ENCODE measurements at regions not wholly inside any gene's neighbourhood (a gene's known extent, or its start where the extent isn't known, plus 50 kb on each side); places are given as distances from the start of the nearest gene placed in this dataset.

GRCh38 chr6:153872946-153873345, 166.1 kb upstream of the OPRM1 start:
- H3K9ac ChIP-seq (ENCODE audit: insufficient read depth, low read length), result no peak overlapping the region
- no peaks in the 10 kb centered on the region for H3K36me3 ChIP-seq (ENCODE audit: control insufficient read depth, insufficient read depth, low read length)
- no peak overlapping the region for H3K27ac ChIP-seq (ENCODE audit: insufficient read depth, low read length)
- TF ChIP-seq EZH2 (IDR thresholded peaks at IDR 0.05; ENCODE audit: low read length, missing control alignments) (no peak), CTCF (conservative IDR thresholded peaks at IDR 0.05 in 1 of 2, IDR thresholded peaks at IDR 0.05 in 1 of 2; ENCODE audit: low read depth in 1 of 2, low read length in 2 of 2) (no peak)
- no peaks in the 10 kb centered on the region for H3K4me1 ChIP-seq (ENCODE audit: control insufficient read depth, extremely low read depth, insufficient read depth, low read length)
- no peaks in the 10 kb centered on the region for H3K27me3 ChIP-seq (ENCODE audit: control insufficient read depth, insufficient read depth, low read length)
- no peaks in the 10 kb centered on the region for H3K79me2 ChIP-seq (ENCODE audit: control insufficient read depth, insufficient read depth, low read length)
- H4K20me1 ChIP-seq (ENCODE audit: control insufficient read depth, extremely low read depth, insufficient read depth, low read length), result no peaks in the 10 kb centered on the region
- no peaks in the 10 kb centered on the region for H3K9me3 ChIP-seq (ENCODE audit: control insufficient read depth, insufficient read depth, low read depth, low read length)
- no peak overlapping the region for H3K4me2 ChIP-seq (ENCODE audit: extremely low read depth, insufficient read depth, low read length)
- H3K4me3 ChIP-seq (replicated peaks in 1 of 4; ENCODE audit: control extremely low read depth in 1 of 4, insufficient read depth in 1 of 4, low read depth in 3 of 4, low read length in 4 of 4), result no peak overlapping the region
- no peak overlapping the region for H2AFZ ChIP-seq (ENCODE audit: low read length)
- peak in 1 of 2 donors; percentile 10 for DNase-seq (ENCODE audit: low read depth in 2 of 2)

- H3K4me2 ChIP-seq (ENCODE audit: extremely low read depth, insufficient read depth, low read length), result no peak overlapping the region
- H3K9ac ChIP-seq (ENCODE audit: insufficient read depth, low read length), result no peak overlapping the region
- no peak for DNase-seq (ENCODE audit: low read depth in 2 of 2)
- H3K27me3 ChIP-seq (ENCODE audit: control insufficient read depth, insufficient read depth, low read length), result no peaks in the 10 kb centered on the region
- no peak overlapping the region for H3K27ac ChIP-seq (ENCODE audit: insufficient read depth, low read length)
- no peaks in the 10 kb centered on the region for H3K79me2 ChIP-seq (ENCODE audit: control insufficient read depth, insufficient read depth, low read length)
- TF ChIP-seq EZH2 (IDR thresholded peaks at IDR 0.05; ENCODE audit: low read length, missing control alignments), result no peak
- no peak for TF ChIP-seq CTCF (conservative IDR thresholded peaks at IDR 0.05 in 1 of 2, IDR thresholded peaks at IDR 0.05 in 1 of 2; ENCODE audit: low read depth in 1 of 2, low read length in 2 of 2)
- H3K9me3 ChIP-seq (ENCODE audit: control insufficient read depth, insufficient read depth, low read depth, low read length), result no peaks in the 10 kb centered on the region
- no peaks in the 10 kb centered on the region for H3K4me1 ChIP-seq (ENCODE audit: control insufficient read depth, extremely low read depth, insufficient read depth, low read length)
- no peaks in the 10 kb centered on the region for H3K36me3 ChIP-seq (ENCODE audit: control insufficient read depth, insufficient read depth, low read length)
- H2AFZ ChIP-seq (ENCODE audit: low read length), result no peak overlapping the region
- H4K20me1 ChIP-seq (ENCODE audit: control insufficient read depth, extremely low read depth, insufficient read depth, low read length), result no peaks in the 10 kb centered on the region
- H3K4me3 ChIP-seq (replicated peaks in 1 of 4; ENCODE audit: control extremely low read depth in 1 of 4, insufficient read depth in 1 of 4, low read depth in 3 of 4, low read length in 4 of 4), result no peak overlapping the region
These were observed 176.1 kb upstream of the OPRM1 start for GRCh38 chr6:153862927-153863326.

GRCh38 chr6:153862139-153862538, 176.9 kb upstream of the OPRM1 start:
- H3K27ac ChIP-seq (ENCODE audit: insufficient read depth, low read length), result no peak overlapping the region

More at GRCh38 chr6:153862139-153862538, 176.9 kb upstream of the OPRM1 start:
- Histone ChIP-seq H3K4me2 (ENCODE audit: extremely low read depth, insufficient read depth, low read length) (no peak overlapping the region), H3K4me3 (replicated peaks in 1 of 4; ENCODE audit: control extremely low read depth in 1 of 4, insufficient read depth in 1 of 4, low read depth in 3 of 4, low read length in 4 of 4) (no peak overlapping the region), H3K79me2 (ENCODE audit: control insufficient read depth, insufficient read depth, low read length) (no peaks in the 10 kb centered on the region), H3K9me3 (ENCODE audit: control insufficient read depth, insufficient read depth, low read depth, low read length) (no peaks in the 10 kb centered on the region), H3K27me3 (ENCODE audit: control insufficient read depth, insufficient read depth, low read length) (no peaks in the 10 kb centered on the region), H3K36me3 (ENCODE audit: control insufficient read depth, insufficient read depth, low read length) (no peaks in the 10 kb centered on the region), H2AFZ (ENCODE audit: low read length) (no peak overlapping the region), H4K20me1 (ENCODE audit: control insufficient read depth, extremely low read depth, insufficient read depth, low read length) (no peaks in the 10 kb centered on the region), H3K4me1 (ENCODE audit: control insufficient read depth, extremely low read depth, insufficient read depth, low read length) (no peaks in the 10 kb centered on the region), H3K9ac (ENCODE audit: insufficient read depth, low read length) (no peak overlapping the region)
- TF ChIP-seq CTCF (conservative IDR thresholded peaks at IDR 0.05 in 1 of 2, IDR thresholded peaks at IDR 0.05 in 1 of 2; ENCODE audit: low read depth in 1 of 2, low read length in 2 of 2), result no peak
- no peak for TF ChIP-seq EZH2 (IDR thresholded peaks at IDR 0.05; ENCODE audit: low read length, missing control alignments)
- no peak for DNase-seq (ENCODE audit: low read depth in 2 of 2)

All from fibroblast of lung (primary cell).